SK-N-SH (cell line): ENCODE measurements at regions not wholly inside any gene's neighbourhood (a gene's known extent, or its start where the extent isn't known, plus 50 kb on each side); places are given as distances from the start of the nearest gene placed in this dataset.

Source experiments
- EP300 ChIP-seq, 2 experiments: IDR thresholded peaks; 2 replicates each; pipeline versions ENCODE4 v1.4.0 to v1.6.1; 2012; ENCODE audit warnings: borderline replicate concordance in 1 of 2, low read depth in 1 of 2, low read length in 1 of 2
- MEF2A ChIP-seq: IDR thresholded peaks from 2 replicates; pipeline ENCODE4 v1.4.0; 2012; ENCODE audit warnings: low read depth, borderline replicate concordance
- POLR2AphosphoS5 ChIP-seq: IDR thresholded peaks from 2 replicates; pipeline ENCODE4 v1.6.1; 2012; ENCODE audit warnings: low read depth, low read length
- RAD21 ChIP-seq: IDR thresholded peaks from 2 replicates; pipeline ENCODE4 v1.6.1; 2012; ENCODE audit warnings: mild to moderate bottlenecking, low read length
- RCOR1 ChIP-seq: fragments of 150-350 bp; IDR thresholded peaks from 2 replicates; pipeline ENCODE4 v1.6.1; 2017; ENCODE audit warnings: antibody characterized with exemption, low read length
- RFX5 ChIP-seq: IDR thresholded peaks from 2 replicates; pipeline ENCODE4 v1.6.1; 2012; ENCODE audit warnings: mild to moderate bottlenecking, improper control_type of control experiment, low read length
- YY1 ChIP-seq: IDR thresholded peaks from 2 replicates; pipeline ENCODE4 v1.4.0; 2012; ENCODE audit warnings: low read depth, mild to moderate bottlenecking
- TF ChIP-seq, protein P1 (sequence below): fragments of 200-600 bp; sonication (generic); IDR thresholded peaks from 2 replicates; pipeline ENCODE4 v1.6.1; 2017; ENCODE audit warnings: antibody characterized with exemption, mild to moderate bottlenecking, moderate library complexity
- TF ChIP-seq, protein P2 (sequence below): IDR thresholded peaks from 2 replicates; pipeline ENCODE4 v1.4.0; 2012; ENCODE audit warnings: low read depth
- TF ChIP-seq, protein P3 (sequence below): fragments of 150-350 bp; IDR thresholded peaks from 2 replicates; pipeline ENCODE4 v1.6.1; 2017; ENCODE audit warnings: antibody characterized with exemption, low read length, low read depth, borderline replicate concordance

DNA sequence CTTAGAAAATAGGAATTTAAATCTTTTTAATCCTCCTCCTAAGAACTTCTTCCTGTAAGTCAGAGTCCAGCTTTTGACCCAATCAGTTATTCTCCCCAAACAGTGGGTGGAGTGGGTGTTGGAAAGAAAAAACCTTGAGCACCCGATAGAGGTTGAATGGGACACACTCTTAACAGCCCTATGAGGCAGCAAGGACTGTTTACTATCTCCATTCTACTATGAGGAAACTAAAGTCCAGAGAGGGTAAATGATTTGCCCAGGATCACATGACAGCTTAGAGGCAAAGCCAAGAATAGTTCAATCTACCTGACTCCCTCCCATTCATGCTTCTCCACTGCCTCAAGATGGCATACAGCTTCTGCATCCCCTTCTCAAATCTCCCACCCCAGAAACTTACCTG lies 57.6 kb upstream of the SLC35B4 start:
- TF ChIP-seq, protein P1, sequence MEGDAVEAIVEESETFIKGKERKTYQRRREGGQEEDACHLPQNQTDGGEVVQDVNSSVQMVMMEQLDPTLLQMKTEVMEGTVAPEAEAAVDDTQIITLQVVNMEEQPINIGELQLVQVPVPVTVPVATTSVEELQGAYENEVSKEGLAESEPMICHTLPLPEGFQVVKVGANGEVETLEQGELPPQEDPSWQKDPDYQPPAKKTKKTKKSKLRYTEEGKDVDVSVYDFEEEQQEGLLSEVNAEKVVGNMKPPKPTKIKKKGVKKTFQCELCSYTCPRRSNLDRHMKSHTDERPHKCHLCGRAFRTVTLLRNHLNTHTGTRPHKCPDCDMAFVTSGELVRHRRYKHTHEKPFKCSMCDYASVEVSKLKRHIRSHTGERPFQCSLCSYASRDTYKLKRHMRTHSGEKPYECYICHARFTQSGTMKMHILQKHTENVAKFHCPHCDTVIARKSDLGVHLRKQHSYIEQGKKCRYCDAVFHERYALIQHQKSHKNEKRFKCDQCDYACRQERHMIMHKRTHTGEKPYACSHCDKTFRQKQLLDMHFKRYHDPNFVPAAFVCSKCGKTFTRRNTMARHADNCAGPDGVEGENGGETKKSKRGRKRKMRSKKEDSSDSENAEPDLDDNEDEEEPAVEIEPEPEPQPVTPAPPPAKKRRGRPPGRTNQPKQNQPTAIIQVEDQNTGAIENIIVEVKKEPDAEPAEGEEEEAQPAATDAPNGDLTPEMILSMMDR: no peak
- TF ChIP-seq RCOR1 (no peak), YY1 (no peak), EP300 (IDR thresholded peaks at IDR 0.05; ENCODE audit: borderline replicate concordance in 1 of 2, low read depth in 1 of 2, low read length in 1 of 2) (no peak), POLR2AphosphoS5 (no peak), MEF2A (no peak), RFX5 (no peak), RAD21 (no peak)
- TF ChIP-seq, protein P2, sequence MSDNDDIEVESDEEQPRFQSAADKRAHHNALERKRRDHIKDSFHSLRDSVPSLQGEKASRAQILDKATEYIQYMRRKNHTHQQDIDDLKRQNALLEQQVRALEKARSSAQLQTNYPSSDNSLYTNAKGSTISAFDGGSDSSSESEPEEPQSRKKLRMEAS: no peak
- TF ChIP-seq, protein P3, sequence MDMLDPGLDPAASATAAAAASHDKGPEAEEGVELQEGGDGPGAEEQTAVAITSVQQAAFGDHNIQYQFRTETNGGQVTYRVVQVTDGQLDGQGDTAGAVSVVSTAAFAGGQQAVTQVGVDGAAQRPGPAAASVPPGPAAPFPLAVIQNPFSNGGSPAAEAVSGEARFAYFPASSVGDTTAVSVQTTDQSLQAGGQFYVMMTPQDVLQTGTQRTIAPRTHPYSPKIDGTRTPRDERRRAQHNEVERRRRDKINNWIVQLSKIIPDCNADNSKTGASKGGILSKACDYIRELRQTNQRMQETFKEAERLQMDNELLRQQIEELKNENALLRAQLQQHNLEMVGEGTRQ: no peak
